ENCODE measurements at regions not wholly inside any gene's neighbourhood (a gene's known extent, or its start where the extent isn't known, plus 50 kb on each side); places are given as distances from the start of the nearest gene placed in this dataset.

GRCh38 chr1:79603843-79604242 lies 597.3 kb upstream of the ADGRL4 start:
- TF ChIP-seq CEBPB (IDR thresholded peaks at IDR 0.05) (peak; percentile 91), CREB1 (IDR thresholded peaks at IDR 0.05; ENCODE audit: low read depth) (no peak), REST (IDR thresholded peaks at IDR 0.05; ENCODE audit: low read depth) (no peak)

GRCh38 chr1:79599257-79599656 lies 592.7 kb upstream of the ADGRL4 start:
- no peak for TF ChIP-seq YY1 (IDR thresholded peaks at IDR 0.05; ENCODE audit: low read depth)
- TF ChIP-seq EP300 (IDR thresholded peaks at IDR 0.05; ENCODE audit: borderline replicate concordance), result no peak
- TF ChIP-seq USF1 (IDR thresholded peaks at IDR 0.05), result no peak
- TF ChIP-seq TAF1 (IDR thresholded peaks at IDR 0.05; ENCODE audit: low read depth), result no peak
- no peak for TF ChIP-seq TCF12 (IDR thresholded peaks at IDR 0.05; ENCODE audit: low read depth)
- no peak for TF ChIP-seq ZBTB7A (IDR thresholded peaks at IDR 0.05; ENCODE audit: low read depth)
- no peak for TF ChIP-seq FOXM1 (IDR thresholded peaks at IDR 0.05; ENCODE audit: borderline replicate concordance, low read depth)
- TF ChIP-seq MAX (IDR thresholded peaks at IDR 0.05), result no peak
- no peak for TF ChIP-seq CREB1 (IDR thresholded peaks at IDR 0.05; ENCODE audit: low read depth)
- TF ChIP-seq RAD21 (IDR thresholded peaks at IDR 0.05; ENCODE audit: low read depth), result no peak
- TF ChIP-seq EGR1 (IDR thresholded peaks at IDR 0.05), result no peak
- TF ChIP-seq NFIC (IDR thresholded peaks at IDR 0.05), result no peak
- no peak for TF ChIP-seq CEBPB (IDR thresholded peaks at IDR 0.05)
- no peak for TF ChIP-seq TEAD4 (IDR thresholded peaks at IDR 0.05)
- no peak for TF ChIP-seq REST (IDR thresholded peaks at IDR 0.05; ENCODE audit: low read depth)

- no peak for TF ChIP-seq TEAD4 (IDR thresholded peaks at IDR 0.05)
- no peak for TF ChIP-seq EGR1 (IDR thresholded peaks at IDR 0.05)
- TF ChIP-seq EP300 (IDR thresholded peaks at IDR 0.05; ENCODE audit: borderline replicate concordance), result no peak
- TF ChIP-seq ZBTB7A (IDR thresholded peaks at IDR 0.05; ENCODE audit: low read depth), result no peak
- no peak for TF ChIP-seq MAX (IDR thresholded peaks at IDR 0.05)
These were observed 589.4 kb upstream of the ADGRL4 start for GRCh38 chr1:79595931-79596330.

GRCh38 chr1:79594121-79594698 lies 587.7 kb upstream of the ADGRL4 start:
- TF ChIP-seq REST (IDR thresholded peaks at IDR 0.05; ENCODE audit: low read depth), result no peak
- no peak for TF ChIP-seq USF1 (IDR thresholded peaks at IDR 0.05)
- TF ChIP-seq ZBTB7A (IDR thresholded peaks at IDR 0.05; ENCODE audit: low read depth), result no peak
- no peak for TF ChIP-seq TEAD4 (IDR thresholded peaks at IDR 0.05)
- TF ChIP-seq NFIC (IDR thresholded peaks at IDR 0.05), result no peak
- no peak for TF ChIP-seq YY1 (IDR thresholded peaks at IDR 0.05; ENCODE audit: low read depth)
- TF ChIP-seq FOXM1 (IDR thresholded peaks at IDR 0.05; ENCODE audit: borderline replicate concordance, low read depth), result no peak
- no peak for TF ChIP-seq TCF12 (IDR thresholded peaks at IDR 0.05; ENCODE audit: low read depth)
- no peak for TF ChIP-seq EGR1 (IDR thresholded peaks at IDR 0.05)
- no peak for TF ChIP-seq RAD21 (IDR thresholded peaks at IDR 0.05; ENCODE audit: low read depth)
- TF ChIP-seq CEBPB (IDR thresholded peaks at IDR 0.05), result no peak
- TF ChIP-seq MAX (IDR thresholded peaks at IDR 0.05), result no peak
- no peak for TF ChIP-seq EP300 (IDR thresholded peaks at IDR 0.05; ENCODE audit: borderline replicate concordance)
- TF ChIP-seq CREB1 (IDR thresholded peaks at IDR 0.05; ENCODE audit: low read depth), result no peak
- TF ChIP-seq TAF1 (IDR thresholded peaks at IDR 0.05; ENCODE audit: low read depth), result no peak
